ENCODE measurements at regions not wholly inside any gene's neighbourhood (a gene's known extent, or its start where the extent isn't known, plus 50 kb on each side); places are given as distances from the start of the nearest gene placed in this dataset.
A peak's percentile ranks its signal among the peaks of the same experiment; 100 is the strongest.
"Not testable (repeated sequence)": the region's sequence is repeated elsewhere in the genome, so short reads cannot be mapped to it uniquely, and the experiment has no call there.

DNA sequence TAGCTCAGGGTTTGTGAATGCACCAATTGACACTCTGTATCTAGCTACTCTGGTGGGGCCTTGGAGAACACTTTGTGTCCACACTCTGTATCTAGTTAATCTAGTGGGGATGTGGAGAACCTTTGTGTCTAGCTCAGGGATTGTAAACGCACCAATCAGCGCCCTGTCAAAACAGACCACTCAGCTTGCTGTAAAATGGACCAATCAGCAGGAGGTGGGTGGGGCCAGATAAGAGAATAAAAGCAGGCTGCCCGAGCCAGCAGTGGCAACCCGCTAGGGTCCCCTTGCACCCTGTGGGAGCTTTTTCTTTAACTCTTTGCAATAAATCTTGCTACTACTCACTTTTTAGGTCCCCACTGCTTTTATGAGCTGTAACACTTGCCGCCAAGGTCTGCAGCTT is 115.6 kb upstream of the MBNL1 start:
- H3K4me1 ChIP-seq (ENCODE audit: control insufficient read depth, insufficient read depth, low read length); H3K9me3 ChIP-seq (ENCODE audit: control insufficient read depth, low read length); H3K9ac ChIP-seq (ENCODE audit: low read length); H3K36me3 ChIP-seq (ENCODE audit: control insufficient read depth, insufficient read depth, low read length, severe bottlenecking); H3K27me3 ChIP-seq (replicated peaks; ENCODE audit: control insufficient read depth, insufficient read depth, low read length); H3K4me3 ChIP-seq (ENCODE audit: low read length); DNase-seq (ENCODE audit: low read depth): not testable (repeated sequence)

DNA sequence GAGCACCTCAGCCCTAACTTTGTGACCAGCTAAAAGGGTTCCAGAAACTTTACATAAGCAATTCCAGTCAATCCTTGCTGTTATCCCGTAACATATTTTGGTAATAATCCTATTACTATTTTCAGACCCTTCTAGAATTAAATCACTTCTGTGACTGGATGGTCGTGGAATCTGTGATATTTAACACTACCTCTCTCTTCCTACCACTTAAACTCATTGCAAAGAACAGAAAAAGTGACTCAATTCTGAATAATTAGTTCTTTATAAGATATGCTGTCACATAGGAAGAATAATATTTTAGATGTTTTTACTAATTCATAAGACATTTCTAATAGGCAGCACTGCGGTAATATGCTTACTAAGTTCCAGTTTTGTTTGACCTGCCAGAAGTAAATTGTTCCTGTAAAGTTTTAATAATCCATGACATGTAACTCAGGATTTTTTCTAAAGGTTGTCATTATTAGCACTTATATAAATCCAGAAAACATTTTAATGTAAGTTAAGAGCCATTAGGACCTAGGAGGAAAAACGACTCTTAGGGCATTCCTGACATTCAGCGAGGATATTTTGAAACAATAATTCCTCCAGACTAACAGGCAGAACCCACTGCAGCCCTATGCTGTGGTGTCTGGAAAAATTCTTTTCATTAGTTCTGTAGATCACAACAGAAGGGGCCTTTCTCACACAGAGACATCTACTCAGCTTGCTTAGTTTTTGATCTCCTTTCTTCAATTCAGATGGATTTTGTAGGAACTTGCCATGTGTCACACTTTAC is 113.3 kb upstream of the MBNL1 start:
- Histone ChIP-seq H3K36me3 (ENCODE audit: control insufficient read depth, insufficient read depth, low read length, severe bottlenecking) (no peaks in the 10 kb centered on the region), H3K9ac (ENCODE audit: low read length) (no peak overlapping the region), H3K9me3 (ENCODE audit: control insufficient read depth, low read length) (no peaks in the 10 kb centered on the region), H3K4me3 (ENCODE audit: low read length) (no peak overlapping the region), H3K27me3 (replicated peaks; ENCODE audit: control insufficient read depth, insufficient read depth, low read length) (no peaks in the 10 kb centered on the region), H3K4me1 (ENCODE audit: control insufficient read depth, insufficient read depth, low read length) (no peaks in the 10 kb centered on the region)
- DNase-seq (ENCODE audit: low read depth), result peak; percentile 20

DNA sequence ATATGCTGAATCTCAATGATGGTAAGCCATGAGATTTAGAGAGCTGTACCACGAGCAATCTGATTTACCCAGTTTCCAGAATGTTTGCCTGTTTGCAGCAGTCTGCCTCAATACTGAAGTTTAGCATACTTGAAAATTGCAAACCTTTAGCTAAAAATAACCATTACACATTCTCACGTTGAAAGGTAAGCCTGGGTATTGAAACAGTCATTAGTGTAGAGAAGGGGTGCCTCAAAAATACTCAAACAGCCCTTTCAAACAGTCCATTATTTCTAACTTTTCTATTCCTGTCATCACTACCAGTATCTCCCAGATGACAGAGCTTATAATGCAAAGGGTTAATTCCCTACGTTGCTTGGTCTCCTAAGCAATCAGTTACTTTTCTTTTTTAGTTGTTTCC is 111.8 kb upstream of the MBNL1 start:
- H3K27me3 ChIP-seq (replicated peaks; ENCODE audit: control insufficient read depth, insufficient read depth, low read length), result no peaks in the 10 kb centered on the region
- H3K9ac ChIP-seq (ENCODE audit: low read length), result no peak overlapping the region
- DNase-seq (ENCODE audit: low read depth), result no peak
- H3K36me3 ChIP-seq (ENCODE audit: control insufficient read depth, insufficient read depth, low read length, severe bottlenecking), result no peaks in the 10 kb centered on the region
- H3K4me3 ChIP-seq (ENCODE audit: low read length), result no peak overlapping the region
- H3K4me1 ChIP-seq (ENCODE audit: control insufficient read depth, insufficient read depth, low read length), result no peaks in the 10 kb centered on the region
- H3K9me3 ChIP-seq (ENCODE audit: control insufficient read depth, low read length), result no peaks in the 10 kb centered on the region

- Histone ChIP-seq H3K27me3 (replicated peaks; ENCODE audit: control insufficient read depth, insufficient read depth, low read length) (no peaks in the 10 kb centered on the region), H3K9ac (ENCODE audit: low read length) (no peak overlapping the region), H3K36me3 (ENCODE audit: control insufficient read depth, insufficient read depth, low read length, severe bottlenecking) (no peaks in the 10 kb centered on the region), H3K4me3 (ENCODE audit: low read length) (no peak overlapping the region), H3K4me1 (ENCODE audit: control insufficient read depth, insufficient read depth, low read length) (no peaks in the 10 kb centered on the region), H3K9me3 (ENCODE audit: control insufficient read depth, low read length) (no peaks in the 10 kb centered on the region)
- DNase-seq (ENCODE audit: low read depth), result no peak
These were observed 111.4 kb upstream of the MBNL1 start for GRCh38 chr3:152157337-152157736.

DNA sequence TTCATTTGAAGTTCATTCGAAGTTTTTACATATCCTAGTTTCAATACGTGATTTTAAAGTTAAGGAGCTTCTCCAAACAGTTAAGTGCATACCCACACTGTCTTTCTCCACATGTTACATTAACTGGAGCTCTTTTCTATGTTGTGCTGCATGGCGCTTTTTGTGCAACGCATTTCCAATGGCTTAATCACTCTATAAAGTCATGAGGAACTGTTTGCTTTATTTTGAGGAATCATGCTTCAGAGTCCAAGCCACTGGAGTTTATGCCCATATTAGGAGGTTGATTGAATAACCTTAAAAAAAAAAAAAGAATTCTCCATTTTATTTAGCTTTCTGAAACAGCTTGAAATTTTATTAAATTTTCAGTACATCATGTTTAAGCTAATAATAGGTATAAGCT is 109.4 kb upstream of the MBNL1 start:
- no peak overlapping the region for H3K9ac ChIP-seq (ENCODE audit: low read length)
- no peaks in the 10 kb centered on the region for H3K4me1 ChIP-seq (ENCODE audit: control insufficient read depth, insufficient read depth, low read length)
- H3K36me3 ChIP-seq (ENCODE audit: control insufficient read depth, insufficient read depth, low read length, severe bottlenecking), result no peaks in the 10 kb centered on the region
- no peaks in the 10 kb centered on the region for H3K27me3 ChIP-seq (replicated peaks; ENCODE audit: control insufficient read depth, insufficient read depth, low read length)
- H3K9me3 ChIP-seq (ENCODE audit: control insufficient read depth, low read length), result no peaks in the 10 kb centered on the region
- H3K4me3 ChIP-seq (ENCODE audit: low read length), result no peak overlapping the region
- DNase-seq (ENCODE audit: low read depth), result peak; percentile 87

- Histone ChIP-seq H3K9me3 (ENCODE audit: control insufficient read depth, low read length) (no peaks in the 10 kb centered on the region), H3K4me3 (ENCODE audit: low read length) (no peak overlapping the region), H3K27me3 (replicated peaks; ENCODE audit: control insufficient read depth, insufficient read depth, low read length) (no peaks in the 10 kb centered on the region), H3K4me1 (ENCODE audit: control insufficient read depth, insufficient read depth, low read length) (no peaks in the 10 kb centered on the region), H3K9ac (ENCODE audit: low read length) (no peak overlapping the region), H3K36me3 (ENCODE audit: control insufficient read depth, insufficient read depth, low read length, severe bottlenecking) (no peaks in the 10 kb centered on the region)
- DNase-seq (ENCODE audit: low read depth), result no peak
These were observed 108.2 kb upstream of the MBNL1 start for GRCh38 chr3:152160350-152161011.

DNA sequence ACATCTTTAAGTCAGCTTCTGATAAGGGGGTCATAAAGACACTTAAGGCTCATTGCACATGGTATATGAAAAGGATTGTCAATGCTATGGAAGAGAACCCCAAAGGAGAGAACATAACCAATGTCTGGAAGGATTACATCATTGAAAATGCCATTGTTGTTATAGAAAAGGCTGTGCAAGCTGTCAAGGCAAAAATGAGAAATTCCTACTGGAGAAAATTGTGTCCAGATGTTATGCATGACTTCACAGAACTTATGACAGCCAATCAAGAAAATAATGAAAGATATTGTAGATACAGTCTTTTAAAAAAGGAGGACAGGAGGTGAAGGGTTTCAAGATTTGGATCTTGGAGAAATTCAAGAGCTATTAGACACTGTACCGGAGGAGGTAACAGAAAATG is 96.3 kb upstream of the MBNL1 start:
- Histone ChIP-seq H3K27me3 (replicated peaks; ENCODE audit: control insufficient read depth, insufficient read depth, low read length) (no peaks in the 10 kb centered on the region), H3K9ac (ENCODE audit: low read length) (no peak overlapping the region), H3K4me3 (ENCODE audit: low read length) (no peak overlapping the region), H3K9me3 (ENCODE audit: control insufficient read depth, low read length) (peaks cover 10% of the 10 kb centered on the region), H3K4me1 (ENCODE audit: control insufficient read depth, insufficient read depth, low read length) (peaks cover 28% of the 10 kb centered on the region), H3K36me3 (ENCODE audit: control insufficient read depth, insufficient read depth, low read length, severe bottlenecking) (no peaks in the 10 kb centered on the region)
- peak; percentile 51 for DNase-seq (ENCODE audit: low read depth)

GRCh38 chr3:152173627-152174026 is 95.1 kb upstream of the MBNL1 start:
- H3K9ac ChIP-seq (ENCODE audit: low read length), result no peak overlapping the region
- H3K9me3 ChIP-seq (ENCODE audit: control insufficient read depth, low read length), result peaks cover 10% of the 10 kb centered on the region
- H3K36me3 ChIP-seq (ENCODE audit: control insufficient read depth, insufficient read depth, low read length, severe bottlenecking), result no peaks in the 10 kb centered on the region
- H3K4me1 ChIP-seq (ENCODE audit: control insufficient read depth, insufficient read depth, low read length), result peaks cover 28% of the 10 kb centered on the region
- no peaks in the 10 kb centered on the region for H3K27me3 ChIP-seq (replicated peaks; ENCODE audit: control insufficient read depth, insufficient read depth, low read length)
- no peak overlapping the region for H3K4me3 ChIP-seq (ENCODE audit: low read length)
- DNase-seq (ENCODE audit: low read depth), result no peak

GRCh38 chr3:152174876-152175527 is 93.7 kb upstream of the MBNL1 start:
- Histone ChIP-seq H3K9me3 (ENCODE audit: control insufficient read depth, low read length) (peaks cover 10% of the 10 kb centered on the region), H3K27me3 (replicated peaks; ENCODE audit: control insufficient read depth, insufficient read depth, low read length) (no peaks in the 10 kb centered on the region), H3K4me1 (ENCODE audit: control insufficient read depth, insufficient read depth, low read length) (peaks cover 28% of the 10 kb centered on the region), H3K36me3 (ENCODE audit: control insufficient read depth, insufficient read depth, low read length, severe bottlenecking) (no peaks in the 10 kb centered on the region), H3K4me3 (ENCODE audit: low read length) (peak overlapping the region; percentile 49), H3K9ac (ENCODE audit: low read length) (no peak overlapping the region)
- DNase-seq (ENCODE audit: low read depth), result no peak

DNA sequence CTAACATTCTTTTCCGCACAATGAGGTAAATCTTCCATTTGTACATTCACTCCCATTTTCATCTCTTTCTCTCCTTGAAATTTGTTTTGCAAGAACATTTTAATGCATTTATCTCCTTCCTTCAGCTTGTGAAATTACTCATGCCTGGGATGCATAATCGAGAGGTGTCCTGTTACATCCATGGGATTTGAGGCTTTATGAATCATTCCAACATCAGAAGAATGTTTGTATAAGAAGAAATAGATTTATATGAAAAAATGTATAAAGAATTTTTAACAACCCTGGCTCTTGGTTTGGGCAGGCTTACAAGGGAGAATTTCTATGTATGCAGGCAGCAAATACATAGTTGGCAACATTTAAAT is 93.2 kb upstream of the MBNL1 start:
- Histone ChIP-seq H3K9ac (ENCODE audit: low read length) (no peak overlapping the region), H3K36me3 (ENCODE audit: control insufficient read depth, insufficient read depth, low read length, severe bottlenecking) (no peaks in the 10 kb centered on the region), H3K4me1 (ENCODE audit: control insufficient read depth, insufficient read depth, low read length) (peaks cover 28% of the 10 kb centered on the region), H3K4me3 (ENCODE audit: low read length) (peak overlapping the region; percentile 49), H3K9me3 (ENCODE audit: control insufficient read depth, low read length) (peaks cover 10% of the 10 kb centered on the region), H3K27me3 (replicated peaks; ENCODE audit: control insufficient read depth, insufficient read depth, low read length) (no peaks in the 10 kb centered on the region)
- DNase-seq (ENCODE audit: low read depth), result peak; percentile 91

- H3K27me3 ChIP-seq (replicated peaks; ENCODE audit: control insufficient read depth, insufficient read depth, low read length), result no peaks in the 10 kb centered on the region
- no peak overlapping the region for H3K4me3 ChIP-seq (ENCODE audit: low read length)
- peaks cover 28% of the 10 kb centered on the region for H3K4me1 ChIP-seq (ENCODE audit: control insufficient read depth, insufficient read depth, low read length)
- no peak overlapping the region for H3K9ac ChIP-seq (ENCODE audit: low read length)
- peak; percentile 54 for DNase-seq (ENCODE audit: low read depth)
- no peaks in the 10 kb centered on the region for H3K36me3 ChIP-seq (ENCODE audit: control insufficient read depth, insufficient read depth, low read length, severe bottlenecking)
- H3K9me3 ChIP-seq (ENCODE audit: control insufficient read depth, low read length), result peaks cover 4% of the 10 kb centered on the region
These were observed 92.5 kb upstream of the MBNL1 start for GRCh38 chr3:152176241-152176640.
